ENCODE measurements at regions not wholly inside any gene's neighbourhood (a gene's known extent, or its start where the extent isn't known, plus 50 kb on each side); places are given as distances from the start of the nearest gene placed in this dataset.

GRCh38 chr11:70692131-70692530 lies 293.8 kb downstream of the CTTN start:
- no peak for TF ChIP-seq TAF1 (IDR thresholded peaks at IDR 0.05; ENCODE audit: low read depth)
- TF ChIP-seq TEAD4 (IDR thresholded peaks at IDR 0.05): no peak

GRCh38 chr11:70694371-70694770 lies 296.0 kb downstream of the CTTN start:
- TF ChIP-seq FOXM1 (IDR thresholded peaks at IDR 0.05; ENCODE audit: borderline replicate concordance, low read depth) (no peak), YY1 (IDR thresholded peaks at IDR 0.05; ENCODE audit: low read depth) (no peak), EP300 (IDR thresholded peaks at IDR 0.05; ENCODE audit: borderline replicate concordance) (no peak), USF1 (IDR thresholded peaks at IDR 0.05) (no peak), CEBPB (IDR thresholded peaks at IDR 0.05) (no peak), TEAD4 (IDR thresholded peaks at IDR 0.05) (no peak), ZBTB7A (IDR thresholded peaks at IDR 0.05; ENCODE audit: low read depth) (no peak), NFIC (IDR thresholded peaks at IDR 0.05) (no peak), TAF1 (IDR thresholded peaks at IDR 0.05; ENCODE audit: low read depth) (no peak), EGR1 (IDR thresholded peaks at IDR 0.05) (no peak), REST (IDR thresholded peaks at IDR 0.05; ENCODE audit: low read depth) (no peak), TCF12 (IDR thresholded peaks at IDR 0.05; ENCODE audit: low read depth) (no peak), MAX (IDR thresholded peaks at IDR 0.05) (no peak)

- TF ChIP-seq TCF12 (IDR thresholded peaks at IDR 0.05; ENCODE audit: low read depth) (no peak), USF1 (IDR thresholded peaks at IDR 0.05) (no peak), TAF1 (IDR thresholded peaks at IDR 0.05; ENCODE audit: low read depth) (no peak), YY1 (IDR thresholded peaks at IDR 0.05; ENCODE audit: low read depth) (no peak), CEBPB (IDR thresholded peaks at IDR 0.05) (no peak), FOXM1 (IDR thresholded peaks at IDR 0.05; ENCODE audit: borderline replicate concordance, low read depth) (no peak), CREB1 (IDR thresholded peaks at IDR 0.05; ENCODE audit: low read depth) (no peak), EGR1 (IDR thresholded peaks at IDR 0.05) (no peak), TEAD4 (IDR thresholded peaks at IDR 0.05) (no peak), ZBTB7A (IDR thresholded peaks at IDR 0.05; ENCODE audit: low read depth) (no peak), RAD21 (IDR thresholded peaks at IDR 0.05; ENCODE audit: low read depth) (no peak), MAX (IDR thresholded peaks at IDR 0.05) (no peak), NFIC (IDR thresholded peaks at IDR 0.05) (no peak), EP300 (IDR thresholded peaks at IDR 0.05; ENCODE audit: borderline replicate concordance) (no peak)
Observed at GRCh38 chr11:70695086-70695960, 297.0 kb downstream of the CTTN start.

GRCh38 chr11:70696076-70696475 lies 297.7 kb downstream of the CTTN start:
- TF ChIP-seq MAX (IDR thresholded peaks at IDR 0.05) (no peak), FOXM1 (IDR thresholded peaks at IDR 0.05; ENCODE audit: borderline replicate concordance, low read depth) (no peak), NFIC (IDR thresholded peaks at IDR 0.05) (no peak), TAF1 (IDR thresholded peaks at IDR 0.05; ENCODE audit: low read depth) (no peak), ZBTB7A (IDR thresholded peaks at IDR 0.05; ENCODE audit: low read depth) (no peak), EGR1 (IDR thresholded peaks at IDR 0.05) (no peak), RAD21 (IDR thresholded peaks at IDR 0.05; ENCODE audit: low read depth) (no peak), CREB1 (IDR thresholded peaks at IDR 0.05; ENCODE audit: low read depth) (no peak), EP300 (IDR thresholded peaks at IDR 0.05; ENCODE audit: borderline replicate concordance) (no peak), REST (IDR thresholded peaks at IDR 0.05; ENCODE audit: low read depth) (no peak), USF1 (IDR thresholded peaks at IDR 0.05) (no peak), CEBPB (IDR thresholded peaks at IDR 0.05) (no peak), TCF12 (IDR thresholded peaks at IDR 0.05; ENCODE audit: low read depth) (no peak)

GRCh38 chr11:70696564-70696963 lies 298.2 kb downstream of the CTTN start:
- TF ChIP-seq CEBPB (IDR thresholded peaks at IDR 0.05) (no peak), EP300 (IDR thresholded peaks at IDR 0.05; ENCODE audit: borderline replicate concordance) (no peak), REST (IDR thresholded peaks at IDR 0.05; ENCODE audit: low read depth) (no peak), RAD21 (IDR thresholded peaks at IDR 0.05; ENCODE audit: low read depth) (no peak), CREB1 (IDR thresholded peaks at IDR 0.05; ENCODE audit: low read depth) (no peak)
